Cerebellar cortex (tissue), 1 donor: ENCODE measurements at regions not wholly inside any gene's neighbourhood (a gene's known extent, or its start where the extent isn't known, plus 50 kb on each side); places are given as distances from the start of the nearest gene placed in this dataset.

ENCODE experiments used
- DNase-seq: peaks from one replicate; pipeline ENCODE4 v3.0.0-alpha.2; 2015; ENCODE audit warnings: low spot score

DNA sequence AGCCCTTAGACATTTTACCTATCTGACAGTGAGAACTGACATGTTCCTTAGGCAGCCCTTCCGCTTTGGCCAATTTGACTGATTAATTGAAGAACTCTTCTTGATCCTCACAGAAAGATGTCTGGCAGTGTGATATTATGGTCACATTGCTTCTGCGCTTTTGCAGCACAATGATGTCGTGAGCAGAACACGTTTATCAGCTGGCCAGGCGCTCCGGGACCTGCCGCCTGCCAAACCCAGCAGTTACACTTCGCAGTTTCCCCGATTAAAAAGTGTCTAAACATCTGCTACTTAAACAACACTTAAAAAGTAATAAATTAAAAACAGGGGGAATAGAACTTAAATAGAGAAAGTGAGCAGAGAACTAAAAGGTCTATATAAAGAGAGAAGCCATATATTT is 103.5 kb upstream of the ETS2 start:
- DNase-seq = no peak

DNA sequence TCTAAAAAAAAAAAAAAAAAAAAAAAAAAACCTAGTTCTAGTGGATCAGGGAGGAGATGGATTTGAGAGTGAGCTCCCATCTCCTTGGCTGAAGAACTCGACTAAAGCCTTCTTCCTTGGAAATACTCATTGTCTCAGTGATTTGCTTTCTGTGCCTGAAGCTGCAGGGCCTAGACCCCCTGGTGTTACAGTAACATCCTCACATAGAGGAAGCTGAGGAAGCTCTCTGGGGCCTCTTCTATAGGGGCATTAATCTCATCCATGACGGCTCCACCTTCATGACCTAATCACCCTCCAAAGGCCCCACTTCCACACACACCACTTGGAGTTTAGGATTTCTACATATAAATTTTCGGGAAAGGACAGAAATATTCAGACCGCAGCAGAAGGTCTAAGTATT is 95.9 kb upstream of the ETS2 start:
- no peak for DNase-seq

DNA sequence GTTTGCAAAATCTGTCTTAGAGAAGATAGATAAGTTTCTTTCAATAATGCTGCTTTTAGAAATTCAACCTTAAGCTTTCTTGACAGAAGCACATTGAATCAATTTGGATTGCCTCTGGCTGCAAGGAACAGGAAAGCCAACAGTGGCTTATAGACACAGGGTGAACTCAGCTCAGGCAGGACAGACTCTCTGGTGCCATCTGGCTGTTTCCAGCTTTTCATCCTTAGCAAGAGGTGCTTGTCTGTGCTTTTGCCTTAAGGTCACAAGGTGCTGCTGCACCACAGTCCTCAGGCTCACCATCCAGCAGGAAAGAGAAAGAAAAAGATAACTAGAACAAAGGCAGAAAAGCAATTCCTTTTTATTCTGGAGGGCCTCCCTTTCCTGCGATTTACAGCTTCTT is 93.7 kb upstream of the ETS2 start:
- peak; percentile 10 for DNase-seq

DNA sequence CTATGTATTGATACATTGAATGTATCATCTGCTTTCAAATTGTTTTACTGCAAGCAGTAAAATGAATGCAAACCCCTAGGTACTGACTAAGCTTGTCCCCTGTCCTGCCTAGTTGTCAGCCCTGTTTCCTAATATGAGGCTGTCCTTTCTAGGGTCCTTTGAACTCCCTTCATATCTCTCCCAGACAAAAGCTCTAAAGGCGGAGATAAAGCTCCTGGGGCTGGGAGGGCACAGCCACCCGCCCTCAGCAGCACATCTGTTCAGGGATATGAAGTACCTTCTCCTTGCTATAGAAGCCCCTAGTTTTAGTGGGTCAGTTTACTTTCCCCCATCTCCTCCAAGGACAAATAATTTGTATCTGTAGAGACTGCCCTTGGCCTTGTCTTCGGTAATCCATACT is 93.1 kb upstream of the ETS2 start:
- no peak for DNase-seq

DNA sequence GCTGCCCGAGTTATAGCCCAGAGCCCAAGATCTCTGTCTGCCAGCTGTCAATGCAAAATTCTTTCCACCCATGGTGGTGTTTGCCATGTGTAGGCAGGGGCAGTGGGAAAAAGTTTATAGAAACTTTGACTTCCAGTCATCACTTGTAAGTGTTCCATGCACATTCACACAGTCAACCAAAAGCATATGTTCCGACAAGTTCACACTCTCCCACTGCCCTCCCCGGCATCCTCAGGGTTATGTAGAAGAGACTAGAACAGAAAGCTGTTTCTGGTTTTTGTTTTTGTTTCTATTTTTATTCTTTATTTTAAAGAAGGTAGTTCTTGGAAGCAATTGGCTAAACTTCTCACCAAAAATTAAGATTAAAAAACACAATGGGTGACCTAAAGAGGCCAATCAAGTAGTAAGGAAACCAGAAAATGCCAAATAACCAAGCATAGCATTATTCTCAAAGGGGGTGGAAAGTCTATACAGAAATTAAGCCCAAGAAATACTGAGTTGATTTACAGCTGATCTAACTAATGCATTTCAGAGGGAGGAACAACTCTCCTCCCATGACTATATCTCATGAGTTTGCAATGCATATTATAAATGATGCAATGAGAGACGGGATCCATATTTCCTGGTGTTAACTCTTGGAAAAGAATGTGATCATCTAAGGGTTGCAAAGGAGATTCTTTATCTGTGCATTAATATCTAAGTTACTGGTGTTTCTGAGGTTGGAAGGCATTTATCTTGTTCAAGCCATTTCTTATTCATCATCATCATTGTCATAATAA is 91.5 kb upstream of the ETS2 start:
- no peak for DNase-seq

DNA sequence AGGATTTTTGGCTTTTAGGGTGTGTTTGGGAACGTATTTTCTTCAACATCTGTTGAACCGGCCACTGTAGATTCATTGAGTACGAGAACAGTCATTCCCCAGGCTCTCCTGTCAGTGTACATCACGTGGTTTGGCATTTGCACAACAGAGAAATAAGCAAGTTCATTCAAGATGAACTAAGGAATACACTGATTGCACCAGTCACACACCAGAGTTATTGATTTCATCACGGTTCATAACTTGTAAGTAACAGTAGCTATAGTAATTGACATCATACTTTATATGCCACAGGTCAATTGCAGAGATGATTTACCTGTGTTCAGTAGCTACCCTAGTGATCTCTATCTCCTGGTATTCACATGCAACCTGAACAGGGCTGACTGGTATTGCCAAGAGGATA is 90.7 kb upstream of the ETS2 start:
- no peak for DNase-seq

DNA sequence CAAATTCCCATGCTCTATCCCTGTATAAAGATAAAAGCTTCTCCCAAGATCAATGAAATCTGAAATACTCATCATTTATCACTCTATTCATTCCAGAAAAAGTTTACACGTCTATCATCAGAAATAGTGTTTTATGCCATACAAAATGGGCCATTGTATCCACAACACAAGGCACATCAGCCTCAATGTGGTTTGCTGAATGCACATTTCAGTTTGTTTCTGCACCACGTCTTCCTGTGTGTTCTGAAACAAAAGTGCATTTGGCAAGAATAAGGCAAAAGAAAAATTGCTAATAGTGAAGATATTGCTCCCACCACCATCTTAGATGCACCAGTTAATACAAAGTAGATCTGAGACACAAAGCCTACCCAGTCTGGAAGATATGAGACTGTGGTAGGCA is 89.6 kb upstream of the ETS2 start:
- DNase-seq = no peak

DNA sequence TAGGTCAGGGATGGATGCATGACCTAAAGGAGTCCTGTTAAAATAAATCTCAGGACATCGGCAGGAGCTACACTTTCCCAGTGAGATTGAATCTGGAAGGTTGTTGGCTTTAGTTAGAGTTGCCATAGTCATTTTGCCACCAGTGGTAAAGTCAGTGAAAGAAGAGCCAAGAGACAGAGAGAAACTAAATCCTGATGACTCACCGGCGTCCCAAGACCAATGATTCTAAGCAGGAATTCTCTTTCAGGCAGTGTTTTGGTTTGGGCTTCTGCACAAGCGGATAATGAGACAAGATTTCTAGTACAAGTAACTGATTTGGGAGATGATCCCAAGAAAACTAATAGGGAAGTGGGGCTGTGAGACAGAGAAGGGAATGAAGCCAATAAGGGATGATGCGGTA is 88.8 kb upstream of the ETS2 start:
- no peak for DNase-seq

DNA sequence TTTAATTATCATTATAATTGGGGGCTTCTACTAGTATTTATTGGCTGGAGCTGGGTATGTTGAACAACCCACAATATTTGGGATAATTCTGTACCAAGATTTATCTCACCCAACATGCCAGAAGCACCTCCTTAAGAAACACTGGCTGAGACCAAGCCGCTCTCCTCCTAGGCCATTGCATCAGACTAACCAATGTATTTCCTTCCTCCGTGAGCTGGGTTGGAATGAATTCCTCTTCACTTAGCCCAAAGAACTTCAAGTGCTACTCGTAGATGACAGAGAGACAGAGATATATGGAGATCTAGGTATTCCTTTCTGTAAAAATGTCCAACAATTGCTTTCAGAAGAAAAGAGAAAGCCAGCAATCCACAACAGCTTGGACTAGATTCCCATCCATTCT is 87.2 kb upstream of the ETS2 start:
- no peak for DNase-seq

DNA sequence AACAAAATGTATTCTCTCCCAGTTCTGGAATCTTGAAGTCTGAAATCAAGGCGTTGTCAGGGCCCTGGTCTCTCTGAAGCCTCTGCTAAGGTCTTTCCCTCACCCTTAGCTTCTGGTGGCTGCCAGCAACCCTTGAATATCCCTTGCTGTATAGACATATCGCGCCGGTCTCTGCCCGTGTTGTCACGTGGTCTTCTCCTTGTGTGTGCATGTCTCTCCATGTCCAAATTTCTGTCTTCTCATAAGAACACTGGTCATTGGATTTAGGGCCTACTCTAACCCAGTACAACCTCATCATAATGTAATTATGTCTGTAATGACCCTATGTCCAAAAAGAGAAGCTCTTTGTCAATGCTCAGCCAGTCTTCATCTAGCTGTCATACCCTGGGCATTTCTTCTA is 85.7 kb upstream of the ETS2 start:
- DNase-seq = no peak

DNA sequence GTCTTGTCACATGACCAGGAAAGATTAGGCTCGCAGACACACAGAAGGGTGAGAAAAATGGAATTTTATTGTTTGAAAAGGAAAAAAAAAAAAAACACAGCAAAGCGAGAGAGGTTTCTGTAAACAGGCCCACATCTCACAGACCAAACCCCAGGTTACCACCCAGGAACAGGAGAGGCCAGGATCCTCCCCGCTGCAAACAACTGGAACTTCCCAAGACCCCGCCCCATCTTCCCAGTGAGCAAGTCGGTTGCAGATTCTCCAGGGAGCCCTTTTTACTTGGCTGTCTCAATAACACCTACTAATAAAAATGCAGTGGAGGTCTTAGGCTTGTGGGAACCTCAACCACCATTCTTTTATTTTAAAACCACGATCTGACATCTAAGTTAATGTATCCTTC is 84.7 kb upstream of the ETS2 start:
- DNase-seq = no peak

DNA sequence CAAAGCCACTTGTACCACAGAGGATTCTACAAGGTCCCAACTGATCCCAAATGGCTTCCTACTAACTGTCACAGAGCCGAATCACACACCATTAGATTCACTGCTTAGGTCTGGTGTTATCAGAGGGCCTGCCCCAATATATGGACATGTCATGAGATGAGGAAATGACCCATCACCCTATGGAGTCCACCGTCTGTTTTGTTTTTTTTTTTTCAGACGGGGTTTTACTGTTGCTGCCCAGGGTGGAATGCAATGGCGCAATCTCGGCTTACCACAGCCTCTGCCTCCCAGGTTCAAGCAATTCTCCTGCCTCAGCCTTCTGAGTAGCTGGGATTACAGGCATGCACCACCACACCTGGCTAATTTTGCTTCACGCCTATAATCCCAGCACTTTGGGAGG is 83.8 kb upstream of the ETS2 start:
- no peak for DNase-seq

DNA sequence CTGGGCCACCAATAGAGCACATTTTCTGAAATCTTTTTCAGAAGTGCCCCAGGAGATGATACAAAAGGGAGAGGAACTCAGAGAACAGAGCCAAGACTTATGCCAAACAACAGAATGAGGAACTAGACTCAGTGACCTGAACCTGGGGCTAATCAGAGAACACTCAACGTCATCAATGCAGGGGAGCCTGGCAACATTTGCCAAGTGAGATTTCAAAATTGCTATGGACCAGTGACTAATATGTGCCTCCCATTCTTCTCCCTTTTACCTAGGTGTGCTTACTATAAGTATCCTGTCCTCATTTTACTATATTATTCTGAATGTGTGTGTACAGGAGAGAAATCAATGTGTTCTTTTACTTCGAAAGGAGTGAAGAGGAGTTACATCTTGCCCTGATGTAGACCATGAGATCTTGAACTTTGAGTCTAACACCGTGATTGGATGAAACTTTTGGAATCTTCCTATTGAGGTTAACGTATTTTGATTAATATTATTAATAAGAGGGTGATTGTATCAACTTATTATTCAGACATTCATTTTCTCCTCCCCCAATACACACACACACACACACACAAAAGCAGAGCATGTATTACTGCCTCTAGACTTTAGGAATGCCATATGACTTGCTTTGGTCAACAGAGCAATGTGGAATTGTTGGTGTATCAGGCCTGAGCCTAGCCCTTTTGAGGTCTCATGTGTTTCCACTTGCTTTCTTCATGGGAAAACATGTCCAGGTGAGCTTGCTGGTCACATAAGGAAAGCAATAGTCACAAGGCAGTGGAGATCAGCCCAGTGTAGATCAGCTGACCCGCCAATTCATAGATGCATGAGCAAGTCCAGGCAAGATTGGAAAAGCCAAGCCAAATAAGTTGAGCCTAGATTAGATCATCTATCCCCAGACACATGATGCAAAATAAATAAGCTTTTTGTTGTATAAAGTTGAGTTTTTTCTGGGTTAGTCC is 80.3 kb upstream of the ETS2 start:
- DNase-seq = no peak

DNA sequence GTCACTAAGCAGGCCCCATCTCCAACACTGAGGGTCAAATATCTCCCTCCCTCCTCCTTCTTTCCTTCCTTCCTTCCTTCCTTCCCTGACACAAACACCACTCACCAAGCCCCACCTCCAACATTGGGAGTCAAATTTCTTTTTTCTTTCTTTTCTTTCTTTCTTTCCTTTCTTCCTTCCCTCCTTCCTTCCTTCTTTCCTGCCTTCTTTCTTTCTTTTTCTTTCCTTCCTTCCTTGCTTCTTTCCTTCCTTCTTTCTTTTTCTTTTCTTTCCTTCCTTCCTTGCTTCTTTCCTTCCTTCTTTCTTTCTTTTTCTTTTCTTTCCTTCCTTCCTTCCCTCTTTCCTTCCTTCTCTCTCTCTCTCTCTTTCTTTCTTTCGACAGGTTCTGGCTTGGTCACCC is 79.2 kb upstream of the ETS2 start:
- no peak for DNase-seq

DNA sequence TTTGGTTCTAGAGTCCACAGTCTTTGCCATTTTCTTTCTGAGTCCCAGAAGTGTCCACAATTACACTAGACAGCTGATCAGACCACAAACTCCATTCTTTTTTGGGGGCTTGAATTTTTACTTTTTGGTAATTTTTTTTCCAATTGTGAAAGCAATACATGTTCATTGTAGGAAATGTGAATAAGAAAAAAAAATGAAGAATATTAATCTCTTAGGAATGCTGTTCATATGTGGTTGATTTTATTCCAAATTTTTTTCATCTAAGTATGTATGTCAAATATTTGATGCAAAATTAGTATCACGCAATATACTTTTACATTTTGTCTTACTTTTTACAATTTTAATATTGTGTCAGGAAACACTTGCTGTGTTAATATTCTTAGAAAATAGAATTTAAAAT is 76.4 kb upstream of the ETS2 start:
- DNase-seq = no peak

DNA sequence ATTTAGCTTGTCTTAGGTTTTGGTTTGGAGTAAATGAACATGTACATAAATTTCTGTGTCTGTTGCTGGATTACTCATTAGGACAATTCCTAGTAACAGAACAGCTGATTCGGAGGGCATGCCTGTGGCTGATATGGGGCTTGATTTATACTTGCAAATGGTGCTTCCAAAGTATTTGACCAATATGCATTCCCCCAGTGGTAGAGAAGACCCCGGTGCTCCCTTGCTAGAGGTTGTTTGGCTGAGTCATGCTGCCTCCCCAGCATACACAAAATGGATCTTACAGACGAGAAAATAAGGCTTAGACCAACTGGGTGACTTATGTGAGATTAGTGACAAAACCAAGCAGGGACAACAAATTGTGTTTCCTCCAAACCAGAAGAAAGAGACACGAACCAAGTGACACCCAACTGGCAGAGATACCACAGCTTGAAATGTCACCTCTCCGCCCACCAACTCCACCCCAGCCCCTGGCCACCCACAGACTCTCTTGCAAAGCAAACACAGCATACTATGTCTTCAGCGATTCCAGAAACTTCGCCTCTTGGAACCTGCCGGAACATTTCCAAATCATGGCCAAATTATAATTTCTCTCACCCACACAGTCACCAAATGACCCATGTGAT is 75.9 kb upstream of the ETS2 start:
- DNase-seq = no peak

DNA sequence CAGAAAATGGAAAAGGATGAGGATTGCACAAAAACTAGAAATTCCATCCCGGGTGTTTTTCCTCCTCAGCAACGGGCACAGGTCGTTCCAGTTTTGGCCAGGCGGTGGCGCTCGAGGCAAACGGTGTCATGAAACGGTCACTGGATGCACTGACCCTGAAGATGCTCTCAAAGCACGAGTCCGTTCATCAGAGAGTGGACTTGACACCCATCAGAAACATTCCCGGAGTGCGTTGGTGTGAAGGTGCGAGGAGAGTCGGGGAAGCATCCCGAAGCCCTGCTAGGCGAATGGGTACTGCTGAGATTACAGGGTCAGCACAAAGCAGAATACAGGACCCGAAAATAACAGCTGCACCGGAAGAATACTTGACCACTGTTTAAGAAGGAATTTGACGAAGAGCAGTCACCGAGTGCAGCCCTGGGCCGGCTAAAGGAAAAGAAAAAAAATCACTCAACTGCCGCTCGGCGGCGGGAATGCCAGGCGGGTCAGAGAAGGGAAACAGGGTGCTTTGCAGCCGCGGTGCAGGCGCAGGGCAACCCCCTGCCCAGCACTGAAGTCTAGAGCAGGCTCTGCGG is 71.7 kb upstream of the ETS2 start:
- peak; percentile 52 for DNase-seq

DNA sequence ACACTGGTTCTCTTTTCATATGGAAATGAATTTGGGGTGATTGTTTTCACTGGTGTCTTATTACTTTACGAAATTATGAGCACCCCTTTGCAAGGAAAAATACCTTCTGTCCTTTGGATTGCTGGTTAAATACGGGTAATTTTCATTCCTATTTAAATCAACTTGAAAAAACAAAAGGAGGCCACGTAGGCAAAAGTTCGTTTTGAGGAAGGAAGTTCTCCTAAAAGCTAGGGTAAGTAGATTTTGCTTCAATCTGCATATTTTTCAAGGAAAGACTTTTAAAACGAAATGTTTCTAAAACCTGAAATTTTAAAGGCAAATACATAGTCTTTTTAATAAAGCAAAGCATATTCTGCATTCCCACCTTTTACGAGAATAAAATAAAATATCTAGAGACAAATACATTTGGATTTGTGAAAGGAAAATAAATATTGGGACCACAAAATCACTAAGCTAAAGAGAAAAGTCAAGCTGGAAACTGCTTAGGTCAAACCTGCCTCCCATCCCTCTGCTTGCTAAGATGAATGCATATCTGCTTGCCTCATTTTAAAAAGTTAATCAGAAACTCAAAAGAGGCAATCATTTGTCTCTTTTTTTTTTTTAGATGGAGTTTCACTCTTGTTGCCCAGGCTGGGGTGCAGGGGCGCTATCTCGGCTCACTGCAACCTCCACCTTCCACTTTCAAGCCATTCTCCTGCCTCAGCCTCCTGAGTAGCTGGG is 70.9 kb upstream of the ETS2 start:
- no peak for DNase-seq

DNA sequence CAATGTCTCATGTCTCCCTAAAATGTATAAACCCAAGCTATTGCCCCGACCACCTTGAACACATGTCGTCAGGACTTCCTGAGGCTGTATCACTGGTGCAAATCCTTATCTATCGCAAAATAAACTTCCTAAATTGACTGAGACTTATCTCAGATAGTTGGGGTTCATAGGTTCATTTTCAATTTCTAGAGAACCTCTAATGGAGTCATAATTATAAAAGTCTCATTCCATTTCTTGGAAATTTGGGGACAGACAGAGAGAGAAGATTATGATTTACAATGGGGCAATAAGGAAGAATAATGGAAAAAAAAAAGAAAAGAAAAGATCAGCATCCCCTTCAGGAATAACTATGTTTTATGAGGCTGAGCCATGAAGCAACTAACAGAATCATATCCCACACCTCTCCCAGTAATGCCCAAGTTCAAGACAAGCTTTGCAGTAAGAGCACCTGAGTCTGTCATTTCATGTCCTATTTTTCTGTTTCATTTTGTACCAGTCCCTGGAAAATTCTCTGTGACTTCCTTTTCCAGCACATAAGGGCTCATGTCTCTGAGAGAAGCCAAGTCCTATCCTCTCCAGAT is 70.0 kb upstream of the ETS2 start:
- DNase-seq = no peak

DNA sequence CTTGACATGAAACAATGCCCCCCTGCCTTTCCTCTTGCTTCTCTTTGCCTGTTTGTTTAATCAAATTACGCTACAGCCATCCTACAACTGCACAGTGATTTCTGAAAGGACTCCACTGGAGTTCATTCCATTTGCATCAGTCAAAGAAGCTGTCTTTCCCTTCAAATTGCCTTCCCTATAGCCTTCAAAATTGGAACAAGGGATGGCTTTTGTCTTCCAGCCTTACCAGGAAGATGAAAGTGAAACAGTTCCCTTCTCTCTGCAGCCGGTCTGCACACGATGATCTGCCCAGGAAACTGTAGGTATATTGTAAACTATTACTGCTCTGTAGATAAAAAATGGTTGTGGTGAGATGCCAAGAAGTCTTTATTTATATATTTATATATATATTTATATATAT is 65.6 kb upstream of the ETS2 start:
- no peak for DNase-seq

DNA sequence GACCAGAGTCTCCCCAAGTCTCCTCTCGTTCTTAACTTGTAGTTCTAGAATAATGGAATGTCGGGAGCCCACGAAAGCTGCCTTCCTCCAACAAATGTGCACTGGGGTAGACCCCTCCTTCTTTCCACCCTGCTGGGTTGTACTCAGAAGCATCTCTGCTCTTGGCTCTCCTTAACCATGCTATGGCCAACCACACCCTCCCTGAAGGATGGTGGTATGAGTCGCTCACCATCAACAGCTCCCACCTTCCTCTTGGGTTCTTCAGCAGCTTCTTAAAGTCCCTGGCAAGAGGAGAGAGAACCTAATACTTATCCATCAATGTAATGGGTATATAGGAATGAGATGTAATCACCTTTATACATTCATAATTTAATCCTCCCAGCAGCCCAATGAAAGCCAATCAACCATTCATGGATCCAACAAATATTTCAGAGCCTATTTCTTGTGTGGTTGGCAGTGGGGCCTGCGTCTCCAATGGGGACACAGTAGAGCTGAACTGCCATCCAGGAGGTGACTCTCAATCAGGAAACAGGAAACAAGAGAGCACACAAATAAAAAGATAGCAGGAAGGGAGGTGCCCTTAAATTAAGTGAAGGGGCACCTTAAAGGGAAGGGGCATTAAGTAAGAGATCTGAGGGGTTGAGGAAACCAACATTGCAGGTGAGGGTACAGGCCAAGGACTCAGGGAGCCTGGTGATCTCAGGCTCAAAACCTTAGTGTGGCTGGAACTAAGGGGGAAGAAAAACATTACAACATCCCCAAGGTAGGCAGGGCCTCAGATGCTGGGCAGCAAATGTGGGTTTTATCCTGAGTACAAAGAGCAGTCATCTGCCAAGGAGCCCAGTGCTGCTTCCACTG is 64.4 kb upstream of the ETS2 start:
- no peak for DNase-seq
